DMS153 (cell line): ENCODE measurements at regions not wholly inside any gene's neighbourhood (a gene's known extent, or its start where the extent isn't known, plus 50 kb on each side); places are given as distances from the start of the nearest gene placed in this dataset.
"Not testable (repeated sequence)": the region's sequence is repeated elsewhere in the genome, so short reads cannot be mapped to it uniquely, and the experiment has no call there.

Experiments
- DNase-seq: peaks from one replicate; lab custom pipeline; 2025; lab: John Stamatoyannopoulos, UW

GRCh38 chr10:7027237-7027912 lies 383.5 kb downstream of the SFMBT2 start:
- DNase-seq: no peak

- DNase-seq: no peak
These were observed 384.0 kb downstream of the SFMBT2 start for GRCh38 chr10:7026818-7027217.

GRCh38 chr10:7025296-7025695 lies 385.5 kb downstream of the SFMBT2 start:
- DNase-seq: no peak

- no peak for DNase-seq
These were observed 395.4 kb downstream of the SFMBT2 start for GRCh38 chr10:7015457-7015856.

- DNase-seq: no peak
These were observed 396.1 kb downstream of the SFMBT2 start for GRCh38 chr10:7014721-7015120.

- no peak for DNase-seq
These were observed 398.8 kb downstream of the SFMBT2 start for GRCh38 chr10:7011994-7012393.

- no peak for DNase-seq
These were observed 402.2 kb downstream of the SFMBT2 start for GRCh38 chr10:7008645-7009044.

GRCh38 chr10:7007600-7008190 lies 403.1 kb downstream of the SFMBT2 start:
- no peak for DNase-seq

GRCh38 chr10:7006566-7006965 lies 404.3 kb downstream of the SFMBT2 start:
- no peak for DNase-seq

GRCh38 chr10:7003831-7004395 lies 406.9 kb downstream of the SFMBT2 start:
- no peak for DNase-seq

- DNase-seq: no peak
These were observed 410.8 kb downstream of the SFMBT2 start for GRCh38 chr10:7000061-7000460.

- DNase-seq: no peak
These were observed 411.5 kb downstream of the SFMBT2 start for GRCh38 chr10:6999232-6999925.

GRCh38 chr10:6997509-6997908 lies 413.3 kb downstream of the SFMBT2 start:
- no peak for DNase-seq

- DNase-seq: no peak
These were observed 414.4 kb downstream of the SFMBT2 start for GRCh38 chr10:6996431-6996830.

- no peak for DNase-seq
These were observed 415.0 kb downstream of the SFMBT2 start for GRCh38 chr10:6995831-6996230.

- DNase-seq: no peak
These were observed 415.3 kb upstream of the PRKCQ start for GRCh38 chr10:6995341-6995740.

- no peak for DNase-seq
These were observed 410.8 kb upstream of the PRKCQ start for GRCh38 chr10:6990891-6991290.

- DNase-seq: no peak
These were observed 408.6 kb upstream of the PRKCQ start for GRCh38 chr10:6988654-6989053.

- no peak for DNase-seq
These were observed 407.5 kb upstream of the PRKCQ start for GRCh38 chr10:6987536-6987945.

GRCh38 chr10:6986927-6987326 lies 406.9 kb upstream of the PRKCQ start:
- no peak for DNase-seq

- no peak for DNase-seq
These were observed 405.6 kb upstream of the PRKCQ start for GRCh38 chr10:6985644-6986043.

GRCh38 chr10:6984971-6985370 lies 404.9 kb upstream of the PRKCQ start:
- no peak for DNase-seq

- not testable (repeated sequence) for DNase-seq
These were observed 403.9 kb upstream of the PRKCQ start for GRCh38 chr10:6984016-6984415.
